Adipocyte (in vitro differentiated cells): ENCODE measurements at regions not wholly inside any gene's neighbourhood (a gene's known extent, or its start where the extent isn't known, plus 50 kb on each side); places are given as distances from the start of the nearest gene placed in this dataset.
"Not testable (repeated sequence)": the region's sequence is repeated elsewhere in the genome, so short reads cannot be mapped to it uniquely, and the experiment has no call there.

Experiments
- DNase-seq: peaks from one replicate; pipeline ENCODE4 v3.0.0-alpha.2; 2015; ENCODE audit warnings: low read depth
- H3K27me3 ChIP-seq: replicated peaks from 2 replicates; pipeline ENCODE4 v1.7.0; 2013; ENCODE audit warnings: mild to moderate bottlenecking, low read length, moderate library complexity; ENCODE audit not compliant: control insufficient read depth, insufficient read depth
- H3K36me3 ChIP-seq: 2 replicates; pipeline ENCODE4 v1.7.0; 2013; ENCODE audit warnings: low read length, mild to moderate bottlenecking, moderate library complexity; ENCODE audit not compliant: control insufficient read depth, insufficient read depth, severe bottlenecking
- H3K4me1 ChIP-seq: 2 replicates; pipeline ENCODE4 v1.7.0; 2013; ENCODE audit warnings: mild to moderate bottlenecking, low read length, moderate library complexity; ENCODE audit not compliant: control insufficient read depth, insufficient read depth
- H3K4me3 ChIP-seq: 2 replicates; pipeline ENCODE4 v1.7.0; 2013; ENCODE audit warnings: mild to moderate bottlenecking, low read length, moderate library complexity
- H3K9ac ChIP-seq: 2 replicates; pipeline ENCODE4 v1.7.0; 2013; ENCODE audit warnings: mild to moderate bottlenecking, low read length, moderate library complexity
- H3K9me3 ChIP-seq: 2 replicates; pipeline ENCODE4 v1.7.0; 2013; ENCODE audit warnings: mild to moderate bottlenecking, low read length, moderate library complexity; ENCODE audit not compliant: control insufficient read depth

DNA sequence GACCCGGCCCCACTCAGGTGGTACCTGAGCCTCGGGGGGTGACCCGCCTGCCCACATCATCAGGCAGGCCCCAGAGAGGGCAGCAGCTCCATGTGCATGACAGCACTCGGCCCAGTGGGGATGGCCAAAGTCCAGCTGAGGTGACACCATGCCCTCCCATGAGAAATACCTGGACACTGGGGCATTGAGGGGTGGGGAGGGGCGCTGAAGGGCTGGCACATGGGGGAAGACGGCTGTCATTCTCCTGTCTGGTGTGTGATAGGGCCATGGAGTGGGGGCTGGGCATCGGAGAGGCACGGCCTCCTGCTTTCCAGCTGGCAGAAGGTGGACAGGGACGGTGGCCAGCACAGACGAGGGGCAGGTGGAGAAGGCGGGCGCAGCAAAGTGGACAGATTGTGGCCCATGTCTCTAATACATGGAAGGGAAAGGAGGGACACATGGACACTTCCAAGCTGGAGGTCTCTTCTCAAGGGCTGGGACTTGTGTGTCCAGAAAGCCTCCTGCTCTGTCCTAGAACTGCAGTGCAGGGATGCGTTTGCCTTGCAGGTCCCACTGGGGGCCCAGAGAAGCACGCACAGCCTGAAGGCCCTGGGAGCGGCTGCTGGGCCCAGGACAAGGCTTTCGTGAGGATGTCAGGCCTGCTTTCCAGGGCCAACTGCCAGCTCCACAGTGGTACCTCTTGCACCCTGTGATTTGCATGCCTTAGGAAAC, 302.2 kb downstream of the NDUFA10 start:
- Histone ChIP-seq H3K4me1 (no peaks in the 10 kb centered on the region), H3K4me3 (no peak overlapping the region)
- no peak for DNase-seq

DNA sequence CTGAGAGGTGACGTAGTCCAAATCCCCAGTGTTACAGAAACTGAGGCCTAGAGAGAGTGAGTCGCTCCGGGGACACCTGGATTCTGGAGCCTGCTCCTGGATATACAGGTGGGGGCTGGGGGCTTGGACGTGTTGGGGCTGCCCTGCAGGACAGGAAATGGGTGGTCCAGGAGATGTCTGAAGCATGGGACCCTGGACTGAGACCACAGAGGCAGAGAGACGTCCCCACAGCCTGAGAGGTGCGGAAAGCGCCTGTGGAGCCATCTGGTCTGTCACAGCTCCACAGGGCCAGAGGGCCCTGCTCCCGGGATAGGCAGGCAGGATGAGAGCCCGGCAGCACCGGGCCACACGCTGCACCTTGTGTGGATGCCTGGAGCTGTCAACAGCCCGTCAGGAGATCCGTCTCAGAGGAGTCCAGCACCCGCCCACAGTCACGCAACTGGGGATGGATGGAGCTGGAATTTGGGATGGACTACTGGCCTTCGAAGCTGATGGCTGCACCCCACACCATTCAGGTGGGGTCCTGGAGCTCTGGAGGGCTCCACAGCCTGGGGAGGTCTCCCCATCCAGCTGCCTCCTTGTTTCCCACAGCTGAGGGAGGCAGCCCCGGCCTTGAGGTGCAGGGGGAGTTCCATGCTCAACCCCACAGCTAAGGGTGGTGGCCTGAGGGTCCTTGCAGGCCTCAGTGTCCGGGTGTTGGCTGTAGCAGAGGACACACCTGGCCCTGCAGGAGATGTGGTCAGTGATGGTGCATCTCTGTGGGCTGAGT, 303.0 kb downstream of the NDUFA10 start:
- H3K27me3 ChIP-seq, result peaks cover 18% of the 10 kb centered on the region

More for the DNA sequence above, 302.2 kb downstream of the NDUFA10 start:
- Histone ChIP-seq H3K36me3 (no peaks in the 10 kb centered on the region), H3K9me3 (no peaks in the 10 kb centered on the region), H3K9ac (no peak overlapping the region), H3K27me3 (peaks cover 18% of the 10 kb centered on the region)

DNA sequence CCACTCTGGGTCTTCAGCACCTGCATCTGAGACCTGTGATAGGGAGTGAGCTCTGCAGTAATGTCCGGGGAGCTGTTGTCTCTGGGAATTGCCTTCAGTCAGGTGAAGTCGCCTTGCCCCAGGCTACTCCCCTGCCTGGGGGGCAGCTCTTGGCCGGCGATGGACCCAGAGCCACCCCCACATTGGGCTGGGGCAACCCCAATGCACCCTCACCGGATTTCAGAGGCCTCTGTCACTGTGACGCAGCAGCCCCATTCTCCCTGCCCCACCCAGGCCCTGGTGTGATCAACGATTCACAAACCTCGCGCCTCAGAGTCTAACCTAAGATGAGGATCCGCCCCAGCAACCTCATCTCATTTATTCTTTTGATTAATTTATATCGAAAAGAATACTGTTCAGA, 303.6 kb downstream of the NDUFA10 start:
- no peak for DNase-seq
- no peak overlapping the region for H3K4me3 ChIP-seq

More for the DNA sequence above, 303.0 kb downstream of the NDUFA10 start:
- no peak for DNase-seq
- H3K36me3 ChIP-seq, result no peaks in the 10 kb centered on the region
- no peak overlapping the region for H3K4me3 ChIP-seq
- H3K9ac ChIP-seq, result no peak overlapping the region
- no peaks in the 10 kb centered on the region for H3K9me3 ChIP-seq
- no peaks in the 10 kb centered on the region for H3K4me1 ChIP-seq

GRCh38 chr2:239720361-239721360, 304.5 kb downstream of the NDUFA10 start:
- Histone ChIP-seq H3K4me3 (no peak overlapping the region), H3K4me1 (no peaks in the 10 kb centered on the region), H3K27me3 (peaks cover 17% of the 10 kb centered on the region), H3K9ac (no peak overlapping the region), H3K36me3 (no peaks in the 10 kb centered on the region), H3K9me3 (no peaks in the 10 kb centered on the region)
- no peak for DNase-seq

More for the DNA sequence above, 303.6 kb downstream of the NDUFA10 start:
- H3K27me3 ChIP-seq, result peaks cover 18% of the 10 kb centered on the region
- no peak overlapping the region for H3K9ac ChIP-seq
- no peaks in the 10 kb centered on the region for H3K36me3 ChIP-seq
- no peaks in the 10 kb centered on the region for H3K4me1 ChIP-seq
- H3K9me3 ChIP-seq, result no peaks in the 10 kb centered on the region

DNA sequence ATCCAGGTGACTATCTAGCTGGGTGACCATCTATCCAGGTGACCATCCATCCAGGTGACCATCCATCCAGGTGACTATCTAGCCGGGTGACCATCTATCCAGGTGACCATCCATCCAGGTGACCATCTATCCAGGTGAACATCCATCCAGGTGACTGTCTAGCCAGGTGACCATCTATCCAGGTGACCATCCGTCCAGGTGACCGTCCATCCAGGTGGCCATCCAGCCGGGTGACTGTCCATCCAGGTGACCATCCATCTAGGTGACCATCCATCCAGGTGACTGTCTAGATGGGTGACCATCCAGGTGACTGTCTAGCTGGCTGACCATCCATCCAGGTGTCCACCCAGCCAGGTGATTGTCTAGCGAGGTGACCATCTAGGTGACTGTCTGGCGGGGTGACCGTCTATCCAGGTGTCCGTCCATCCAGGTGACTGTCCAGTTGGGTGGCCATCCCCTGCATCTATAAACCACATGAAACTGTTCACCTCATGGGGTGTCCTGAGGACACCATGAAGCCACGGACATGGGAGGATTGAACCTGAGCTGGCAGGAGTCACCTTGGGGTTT, 305.3 kb downstream of the NDUFA10 start:
- no peaks in the 10 kb centered on the region for H3K36me3 ChIP-seq
- DNase-seq, result no peak
- H3K27me3 ChIP-seq, result peaks cover 14% of the 10 kb centered on the region
- peaks cover 7% of the 10 kb centered on the region for H3K9me3 ChIP-seq
- no peak overlapping the region for H3K9ac ChIP-seq
- H3K4me1 ChIP-seq, result no peaks in the 10 kb centered on the region
- H3K4me3 ChIP-seq, result no peak overlapping the region

- H3K4me3 ChIP-seq, DNase-seq, H3K27me3 ChIP-seq, H3K9ac ChIP-seq, H3K4me1 ChIP-seq, H3K36me3 ChIP-seq: not testable (repeated sequence)
- peaks cover 15% of the 10 kb centered on the region for H3K9me3 ChIP-seq
Measured at GRCh38 chr2:239718991-239719390, 306.2 kb downstream of the NDUFA10 start.

DNA sequence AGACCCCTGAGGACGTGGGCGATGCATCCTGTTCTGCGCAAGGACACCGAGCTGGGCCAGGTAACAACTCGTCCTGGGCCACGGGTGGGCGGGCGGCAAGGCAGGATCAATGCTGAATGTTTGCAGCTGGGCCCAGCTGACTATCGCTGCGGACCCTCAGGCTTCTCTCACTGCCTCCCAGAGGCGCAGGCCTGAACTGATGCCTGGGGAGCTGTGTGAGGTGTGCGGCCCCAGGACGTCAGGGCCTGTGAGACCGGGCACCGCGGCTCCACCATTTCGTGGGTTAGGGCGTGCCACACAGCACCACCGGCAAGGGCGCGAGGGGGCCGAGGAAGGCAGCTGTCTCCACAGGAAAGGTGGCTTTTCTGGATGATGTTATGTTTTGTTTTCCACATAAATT, 307.4 kb downstream of the NDUFA10 start:
- Histone ChIP-seq H3K9ac (no peak overlapping the region), H3K27me3 (peaks cover 4% of the 10 kb centered on the region), H3K4me3 (no peak overlapping the region), H3K4me1 (no peaks in the 10 kb centered on the region), H3K36me3 (no peaks in the 10 kb centered on the region), H3K9me3 (peaks cover 28% of the 10 kb centered on the region)
- no peak for DNase-seq

- no peaks in the 10 kb centered on the region for H3K36me3 ChIP-seq
- no peak for DNase-seq
- H3K27me3 ChIP-seq, result peaks cover 4% of the 10 kb centered on the region
Measured at GRCh38 chr2:239717319-239717675, 307.8 kb downstream of the NDUFA10 start.

DNA sequence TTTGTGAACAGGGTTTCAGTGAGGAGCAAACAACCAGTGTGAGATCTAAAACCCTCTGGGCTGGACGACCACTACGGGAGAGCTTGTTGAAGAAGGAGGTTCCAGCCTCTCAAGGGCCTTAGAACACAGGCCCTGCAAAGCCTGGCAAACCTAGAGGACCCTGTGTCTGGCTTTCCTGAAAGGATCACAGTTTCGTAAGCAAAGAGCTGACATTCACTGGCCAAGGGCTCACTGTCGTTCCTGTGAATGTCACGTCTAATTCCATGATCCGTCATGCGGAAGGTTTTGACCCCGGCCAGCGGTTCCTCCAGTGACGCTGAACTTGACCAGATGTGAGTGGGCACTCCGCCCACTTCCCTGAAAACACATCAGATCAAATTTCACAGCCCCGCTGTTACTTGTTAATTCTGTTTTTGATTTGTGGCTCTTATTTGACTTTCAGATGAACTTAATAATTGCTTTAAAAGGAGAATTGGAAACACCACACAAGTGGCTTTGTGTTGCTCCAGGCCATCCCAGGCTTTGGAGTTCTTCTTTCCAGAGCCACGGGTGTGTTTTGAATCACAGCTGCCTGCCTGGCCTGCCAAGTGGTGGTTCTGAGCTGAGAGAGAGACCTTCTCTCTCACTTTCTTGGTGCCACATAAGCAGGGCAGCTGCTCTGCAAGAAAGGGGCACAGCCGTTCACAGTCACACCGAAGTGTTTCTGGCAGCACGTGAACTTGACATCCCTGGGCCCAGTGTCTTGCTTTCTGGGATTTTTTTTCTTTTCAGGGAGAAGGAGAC, 308.4 kb downstream of the NDUFA10 start:
- no peaks in the 10 kb centered on the region for H3K36me3 ChIP-seq
- peak; percentile 15 for DNase-seq
- no peak overlapping the region for H3K4me3 ChIP-seq

More at GRCh38 chr2:239717319-239717675, 307.8 kb downstream of the NDUFA10 start:
- Histone ChIP-seq H3K4me3 (no peak overlapping the region), H3K9ac (no peak overlapping the region), H3K9me3 (peaks cover 32% of the 10 kb centered on the region), H3K4me1 (no peaks in the 10 kb centered on the region)

DNA sequence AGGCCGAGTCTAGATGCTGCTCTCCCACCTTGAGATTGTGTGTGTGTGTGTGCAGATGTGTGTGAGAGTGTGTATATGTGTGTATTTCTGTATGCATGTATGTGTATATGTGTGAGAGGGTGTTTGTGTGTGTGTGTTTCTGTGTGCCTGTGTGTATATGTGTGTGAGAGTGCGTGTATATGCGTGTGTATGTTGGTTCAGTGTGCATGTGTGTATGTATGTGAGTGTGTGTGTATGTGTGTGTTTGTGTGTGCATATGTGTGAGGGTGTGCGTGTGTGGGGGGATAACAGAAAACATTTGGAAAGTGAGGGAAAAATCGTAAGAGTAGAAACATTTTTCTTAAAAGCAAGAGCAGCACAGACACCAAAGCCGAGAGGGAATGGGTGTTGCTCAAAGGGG, 309.1 kb downstream of the NDUFA10 start:
- Histone ChIP-seq H3K36me3 (no peaks in the 10 kb centered on the region), H3K4me1 (no peaks in the 10 kb centered on the region), H3K27me3 (peaks cover 4% of the 10 kb centered on the region), H3K9me3 (peaks cover 44% of the 10 kb centered on the region), H3K9ac (no peak overlapping the region), H3K4me3 (no peak overlapping the region)
- no peak for DNase-seq

More for the DNA sequence above, 308.4 kb downstream of the NDUFA10 start:
- H3K27me3 ChIP-seq, result peaks cover 4% of the 10 kb centered on the region
- no peaks in the 10 kb centered on the region for H3K4me1 ChIP-seq
- peaks cover 38% of the 10 kb centered on the region for H3K9me3 ChIP-seq
- H3K9ac ChIP-seq, result no peak overlapping the region
